Esophagus squamous epithelium (tissue), 5 donors: ENCODE measurements at regions not wholly inside any gene's neighbourhood (a gene's known extent, or its start where the extent isn't known, plus 50 kb on each side); places are given as distances from the start of the nearest gene placed in this dataset.

ENCODE experiments used
- DNase-seq: peaks from one replicate; lab custom pipeline; 2025; lab: John Stamatoyannopoulos, UW
- H3K27ac ChIP-seq, 4 donors: fragments of 200-600 bp; sonication (generic); one replicate each; pipeline ENCODE4 v1.5.1; 2016 to 2019; ENCODE audit warnings: mild to moderate bottlenecking in 1 of 4
- H3K27me3 ChIP-seq, 4 donors: fragments of 200-600 bp; sonication (generic); 1 replicate in 3 of 4; 2 replicates in 1 of 4; pipeline versions ENCODE4 v1.5.1 to v1.6.0; 2017 to 2021; ENCODE audit warnings: antibody characterized with exemption in 1 of 4
- H3K36me3 ChIP-seq, 3 donors: fragments of 200-600 bp; sonication (generic); one replicate each; pipeline ENCODE4 v1.5.1; 2016 to 2019
- H3K4me1 ChIP-seq, 3 donors: fragments of 200-600 bp; sonication (generic); one replicate each; pipeline ENCODE4 v1.5.1; 2017 to 2019
- H3K4me3 ChIP-seq, 4 donors: fragments of 200-600 bp; sonication (generic); 1 replicate in 3 of 4; 2 replicates in 1 of 4; pipeline ENCODE4 v1.5.1; 2016 to 2019; ENCODE audit warnings: mild to moderate bottlenecking in 2 of 4, moderate library complexity in 1 of 4
- H3K9me3 ChIP-seq, 3 donors: fragments of 200-600 bp; sonication (generic); one replicate each; pipeline ENCODE4 v1.5.1; 2016 to 2019
- POLR2A ChIP-seq, 4 donors: fragments of 450-650 bp; IDR thresholded peaks; one replicate each; pipeline ENCODE4 v1.6.1; 2017; ENCODE audit warnings: antibody characterized with exemption in 4 of 4, mild to moderate bottlenecking in 4 of 4, moderate library complexity in 3 of 4
- WGBS, 2 donors: methylation state at CpG; one replicate each; pipeline ENCODE4 v1.1.5; 2018; 5-methylcytosine and 5-hydroxymethylcytosine counted together
- intact Hi-C: fragments of 100-400 bp; cut with DNase I; formaldehyde crosslinking; loops from one replicate; pipeline ENCODE4 v1.15.0; 2022
- TF ChIP-seq, protein P1 (sequence below), 6 experiments: fragments of 450-650 bp in 4 of 6; fragments of 200-600 bp in 2 of 6; sonication (generic) in 2 of 6; IDR thresholded peaks; one replicate each; pipeline ENCODE4 v1.5.1; 2016 to 2019; ENCODE audit warnings: antibody characterized with exemption in 6 of 6, mild to moderate bottlenecking in 4 of 6, moderate library complexity in 4 of 6
- donor health status: DM: yes; HTN: yes; CAD: no.

GRCh38 chr9:14515049-14515448 lies 178.2 kb downstream of the ZDHHC21 start:
- intact Hi-C loops: no loop called here

GRCh38 chr9:14512942-14513341 lies 180.3 kb downstream of the ZDHHC21 start:
- no peaks in the 10 kb centered on the region for H3K4me1 ChIP-seq
- no peak for DNase-seq
- no peak overlapping the region for H3K4me3 ChIP-seq
- H3K27me3 ChIP-seq: no peaks in the 10 kb centered on the region
- TF ChIP-seq POLR2A (IDR thresholded peaks at IDR 0.05): no peak
- TF ChIP-seq, protein P1, sequence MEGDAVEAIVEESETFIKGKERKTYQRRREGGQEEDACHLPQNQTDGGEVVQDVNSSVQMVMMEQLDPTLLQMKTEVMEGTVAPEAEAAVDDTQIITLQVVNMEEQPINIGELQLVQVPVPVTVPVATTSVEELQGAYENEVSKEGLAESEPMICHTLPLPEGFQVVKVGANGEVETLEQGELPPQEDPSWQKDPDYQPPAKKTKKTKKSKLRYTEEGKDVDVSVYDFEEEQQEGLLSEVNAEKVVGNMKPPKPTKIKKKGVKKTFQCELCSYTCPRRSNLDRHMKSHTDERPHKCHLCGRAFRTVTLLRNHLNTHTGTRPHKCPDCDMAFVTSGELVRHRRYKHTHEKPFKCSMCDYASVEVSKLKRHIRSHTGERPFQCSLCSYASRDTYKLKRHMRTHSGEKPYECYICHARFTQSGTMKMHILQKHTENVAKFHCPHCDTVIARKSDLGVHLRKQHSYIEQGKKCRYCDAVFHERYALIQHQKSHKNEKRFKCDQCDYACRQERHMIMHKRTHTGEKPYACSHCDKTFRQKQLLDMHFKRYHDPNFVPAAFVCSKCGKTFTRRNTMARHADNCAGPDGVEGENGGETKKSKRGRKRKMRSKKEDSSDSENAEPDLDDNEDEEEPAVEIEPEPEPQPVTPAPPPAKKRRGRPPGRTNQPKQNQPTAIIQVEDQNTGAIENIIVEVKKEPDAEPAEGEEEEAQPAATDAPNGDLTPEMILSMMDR (IDR thresholded peaks at IDR 0.05): no peak
- WGBS, 2 donors: 86 to 100% methylated on average over 1 of the region's 1 CpG
- intact Hi-C loops: no loop called here
- no peak overlapping the region for H3K27ac ChIP-seq
- no peaks in the 10 kb centered on the region for H3K9me3 ChIP-seq
- no peaks in the 10 kb centered on the region for H3K36me3 ChIP-seq

More at GRCh38 chr9:14515049-14515448, 178.2 kb downstream of the ZDHHC21 start:
- no peak overlapping the region for H3K4me3 ChIP-seq
- H3K27me3 ChIP-seq: no peaks in the 10 kb centered on the region
- H3K27ac ChIP-seq: no peak overlapping the region
- no peaks in the 10 kb centered on the region for H3K4me1 ChIP-seq
- H3K36me3 ChIP-seq: no peaks in the 10 kb centered on the region
- 61 to 67% methylated on average over 4 of the region's 4 CpGs for WGBS, 2 donors
- no peaks in the 10 kb centered on the region for H3K9me3 ChIP-seq
- no peak for TF ChIP-seq POLR2A (IDR thresholded peaks at IDR 0.05)
- TF ChIP-seq, protein P1 (IDR thresholded peaks at IDR 0.05): no peak
- no peak for DNase-seq

- TF ChIP-seq, protein P1 (IDR thresholded peaks at IDR 0.05): no peak
- TF ChIP-seq POLR2A (IDR thresholded peaks at IDR 0.05): no peak
- Histone ChIP-seq H3K27ac (no peak overlapping the region), H3K9me3 (no peaks in the 10 kb centered on the region), H3K4me3 (no peak overlapping the region), H3K4me1 (no peaks in the 10 kb centered on the region), H3K27me3 (no peaks in the 10 kb centered on the region), H3K36me3 (no peaks in the 10 kb centered on the region)
- intact Hi-C loops: no loop called here
- no peak for DNase-seq
These were observed 181.8 kb downstream of the ZDHHC21 start for GRCh38 chr9:14511452-14511851.

GRCh38 chr9:14508884-14509283 lies 184.3 kb downstream of the ZDHHC21 start:
- Histone ChIP-seq H3K4me1 (no peaks in the 10 kb centered on the region), H3K27me3 (peaks cover 0 to 6% (median 0%) of the 10 kb centered on the region in 4 donors), H3K36me3 (no peaks in the 10 kb centered on the region), H3K9me3 (no peaks in the 10 kb centered on the region), H3K27ac (no peak overlapping the region), H3K4me3 (no peak overlapping the region)
- TF ChIP-seq POLR2A (IDR thresholded peaks at IDR 0.05): no peak
- TF ChIP-seq, protein P1 (IDR thresholded peaks at IDR 0.05): no peak
- no peak for DNase-seq
- intact Hi-C loops: no loop called here
- WGBS, 2 donors: 56 to 70% methylated on average over 2 of the region's 2 CpGs

GRCh38 chr9:14501366-14501765 lies 187.4 kb upstream of the NFIB start:
- no peaks in the 10 kb centered on the region for H3K36me3 ChIP-seq
- H3K4me3 ChIP-seq: no peak overlapping the region
- intact Hi-C loops: no loop called here
- TF ChIP-seq, protein P1 (IDR thresholded peaks at IDR 0.05): no peak
- TF ChIP-seq POLR2A (IDR thresholded peaks at IDR 0.05): no peak
- no peak for DNase-seq
- H3K27me3 ChIP-seq: peaks cover 0 to 6% (median 0%) of the 10 kb centered on the region in 4 donors
- no peaks in the 10 kb centered on the region for H3K4me1 ChIP-seq
- 79 to 83% methylated on average over 3 to 4 of the region's 4 CpGs for WGBS, 2 donors
- no peak overlapping the region for H3K27ac ChIP-seq
- H3K9me3 ChIP-seq: no peaks in the 10 kb centered on the region
